Fibroblast of mammary gland (primary cell): ENCODE measurements at regions not wholly inside any gene's neighbourhood (a gene's known extent, or its start where the extent isn't known, plus 50 kb on each side); places are given as distances from the start of the nearest gene placed in this dataset.

Source experiments
- DNase-seq: peaks from one replicate; pipeline ENCODE4 v3.0.0-alpha.2; 2010; ENCODE audit warnings: low read depth
- H3K4me3 ChIP-seq: 2 replicates; pipeline ENCODE4 v1.5.1; 2011; ENCODE audit warnings: low read depth, mild to moderate bottlenecking, low read length, moderate library complexity; ENCODE audit not compliant: control insufficient read depth
- CTCF ChIP-seq: conservative IDR thresholded peaks from 2 replicates; pipeline ENCODE4 v1.5.1; 2011; ENCODE audit warnings: low read depth, low read length, inconsistent platforms; ENCODE audit not compliant: control insufficient read depth, insufficient read depth

GRCh38 chr2:195312662-195313061, 344.4 kb upstream of the SLC39A10 start:
- TF ChIP-seq CTCF = no peak
- DNase-seq = no peak
- H3K4me3 ChIP-seq = no peak overlapping the region

GRCh38 chr2:195308163-195308562, 348.9 kb upstream of the SLC39A10 start:
- no peak for DNase-seq
- no peak for TF ChIP-seq CTCF
- no peak overlapping the region for H3K4me3 ChIP-seq

GRCh38 chr2:195307751-195308150, 349.3 kb upstream of the SLC39A10 start:
- no peak for DNase-seq

GRCh38 chr2:195304310-195304709, 352.7 kb upstream of the SLC39A10 start:
- peak; percentile 29 for TF ChIP-seq CTCF
- no peak overlapping the region for H3K4me3 ChIP-seq
- DNase-seq = peak; percentile 29

More at GRCh38 chr2:195307751-195308150, 349.3 kb upstream of the SLC39A10 start:
- TF ChIP-seq CTCF = no peak
- no peak overlapping the region for H3K4me3 ChIP-seq

GRCh38 chr2:195300631-195301030, 356.4 kb upstream of the SLC39A10 start:
- no peak for DNase-seq
- no peak overlapping the region for H3K4me3 ChIP-seq
- no peak for TF ChIP-seq CTCF

GRCh38 chr2:195299600-195299999, 357.4 kb upstream of the SLC39A10 start:
- no peak for TF ChIP-seq CTCF
- DNase-seq = no peak
- H3K4me3 ChIP-seq = no peak overlapping the region

GRCh38 chr2:195296490-195296889, 360.5 kb upstream of the SLC39A10 start:
- no peak overlapping the region for H3K4me3 ChIP-seq
- no peak for TF ChIP-seq CTCF
- no peak for DNase-seq
